MCF 10A (cell line): ENCODE measurements at regions not wholly inside any gene's neighbourhood (a gene's known extent, or its start where the extent isn't known, plus 50 kb on each side); places are given as distances from the start of the nearest gene placed in this dataset.
A peak's percentile ranks its signal among the peaks of the same experiment; 100 is the strongest.
"Not testable (repeated sequence)": the region's sequence is repeated elsewhere in the genome, so short reads cannot be mapped to it uniquely, and the experiment has no call there.

Experiments
- BruUV-seq: library from RNA; stranded (reverse); fragments of 400-500 nt; replicated peaks from 2 replicates; lab custom pipeline; 2021; lab: Mats Ljungman, UMichigan
- CTCF ChIA-PET: fragments of 300-600 bp; sonication (Branson Sonifier 250); formaldehyde crosslinking; extraction: SDS; loops from one replicate; lab custom pipeline; 2021; ENCODE audit warnings: antibody characterized with exemption, inconsistent platforms; lab: Yijun Ruan, JAX
- POLR2A ChIA-PET: fragments of 300-600, 350-650 bp; sonication (Branson Sonifier 250); formaldehyde crosslinking; extraction: SDS; loops from one replicate; lab custom pipeline; 2020; ENCODE audit warnings: antibody characterized with exemption, inconsistent platforms; lab: Yijun Ruan, JAX
- DNase-seq: peaks from one replicate; pipeline ENCODE4 v3.0.0-alpha.2; 2018; ENCODE audit not compliant: unreplicated experiment
- H3K27ac Mint-ChIP-seq: one replicate; pipeline ENCODE4 v1.8.0; 2022; ENCODE audit warnings: mild to moderate bottlenecking, low read depth, mixed read lengths; ENCODE audit not compliant: unreplicated experiment
- H3K27me3 Mint-ChIP-seq: one replicate; pipeline ENCODE4 v1.8.0; 2022; ENCODE audit warnings: mixed read lengths; ENCODE audit not compliant: insufficient read depth, unreplicated experiment
- H3K36me3 Mint-ChIP-seq: one replicate; pipeline ENCODE4 v1.8.0; 2022; ENCODE audit warnings: mild to moderate bottlenecking, moderate library complexity, mixed read lengths; ENCODE audit not compliant: insufficient read depth, unreplicated experiment
- H3K4me1 Mint-ChIP-seq: one replicate; pipeline ENCODE4 v1.8.0; 2022; ENCODE audit warnings: mixed read lengths; ENCODE audit not compliant: insufficient read depth, unreplicated experiment
- H3K4me3 Mint-ChIP-seq: one replicate; pipeline ENCODE4 v1.8.0; 2022; ENCODE audit warnings: mild to moderate bottlenecking, moderate library complexity, mixed read lengths; ENCODE audit not compliant: unreplicated experiment
- H3K9me3 Mint-ChIP-seq: one replicate; pipeline ENCODE4 v1.8.0; 2022; ENCODE audit warnings: mixed read lengths; ENCODE audit not compliant: unreplicated experiment
- CTCF ChIP-seq: fragments of 200-600 bp; IDR thresholded peaks from one replicate; pipeline ENCODE4 v1.8.0; 2022; ENCODE audit warnings: antibody characterized with exemption, mild to moderate bottlenecking; ENCODE audit not compliant: unreplicated experiment
- intact Hi-C: fragments of 100-400 bp; cut with micrococcal nuclease; formaldehyde crosslinking; loops from 2 replicates; pipeline ENCODE4 v1.14.1; 2022

GRCh38 chr6:112439010-112439409, 91.9 kb downstream of the RFPL4B start:
- Mint-ChIP-seq H3K4me3 (no peak overlapping the region), H3K27ac (no peak overlapping the region), H3K36me3 (no peaks in the 10 kb centered on the region), H3K9me3 (no peaks in the 10 kb centered on the region), H3K4me1 (peaks cover 16% of the 10 kb centered on the region), H3K27me3 (no peaks in the 10 kb centered on the region)
- intact Hi-C loops: no loop called here
- no peak for DNase-seq
- no peak for TF ChIP-seq CTCF
- ChIA-PET POLR2A (interaction anchor here (0.6 to 1.4 kb wide), 3 partner anchors 9 to 1423 kb away, joined by 3 read pairs; no protein-coding TSS in a partner anchor), CTCF (interaction anchor here (0.6 to 0.7 kb wide), 2 partner anchors 94 to 704 kb away, joined by 3 read pairs; no protein-coding TSS in a partner anchor)
- no TSS peak for BruUV-seq

GRCh38 chr6:112439432-112439831, 92.3 kb downstream of the RFPL4B start:
- no peak for DNase-seq
- H3K9me3 Mint-ChIP-seq: no peaks in the 10 kb centered on the region
- no peaks in the 10 kb centered on the region for H3K36me3 Mint-ChIP-seq
- no TSS peak for BruUV-seq
- H3K4me1 Mint-ChIP-seq: peaks cover 16% of the 10 kb centered on the region
- intact Hi-C loops: no loop called here
- no peak for TF ChIP-seq CTCF
- no peaks in the 10 kb centered on the region for H3K27me3 Mint-ChIP-seq
- POLR2A ChIA-PET: interaction anchor here (1.1 to 1.4 kb wide), 2 partner anchors 9 to 19 kb away, joined by 3 read pairs; no protein-coding TSS in a partner anchor
- CTCF ChIA-PET: interaction anchor here (0.6 to 0.7 kb wide), 3 partner anchors 93 to 1930 kb away, joined by 3 read pairs; no protein-coding TSS in a partner anchor
- no peak overlapping the region for H3K4me3 Mint-ChIP-seq
- no peak overlapping the region for H3K27ac Mint-ChIP-seq

GRCh38 chr6:112441607-112442006, 94.5 kb downstream of the RFPL4B start:
- H3K4me3 Mint-ChIP-seq: no peak overlapping the region
- TF ChIP-seq CTCF: no peak
- no peaks in the 10 kb centered on the region for H3K27me3 Mint-ChIP-seq
- intact Hi-C loops: loop anchor here (10.0 kb wide), 1 partner anchor 107 kb away; no protein-coding TSS in a partner anchor
- peaks cover 16% of the 10 kb centered on the region for H3K4me1 Mint-ChIP-seq
- ChIA-PET POLR2A (interaction anchor here (1.1 to 3.4 kb wide), 4 partner anchors 12 to 241 kb away, joined by 3 to 15 read pairs (median 4); no protein-coding TSS in a partner anchor), CTCF (interaction anchor here (0.8 to 2.5 kb wide), 3 partner anchors 11 to 104 kb away, joined by 3 to 9 read pairs (median 6); no protein-coding TSS in a partner anchor)
- peak overlapping the region; percentile 84 for H3K27ac Mint-ChIP-seq
- DNase-seq: no peak
- BruUV-seq: no TSS peak
- H3K9me3 Mint-ChIP-seq: no peaks in the 10 kb centered on the region
- no peaks in the 10 kb centered on the region for H3K36me3 Mint-ChIP-seq

- BruUV-seq: no TSS peak
- H3K9me3 Mint-ChIP-seq: no peaks in the 10 kb centered on the region
- TF ChIP-seq CTCF: no peak
- peaks cover 16% of the 10 kb centered on the region for H3K4me1 Mint-ChIP-seq
- H3K36me3 Mint-ChIP-seq: no peaks in the 10 kb centered on the region
- H3K27ac Mint-ChIP-seq: no peak overlapping the region
- ChIA-PET CTCF (interaction anchor here (0.5 to 2.5 kb wide), 8 partner anchors 13 to 1507 kb away, joined by 3 to 9 read pairs (median 4); no protein-coding TSS in a partner anchor), POLR2A (interaction anchor here (0.9 to 3.4 kb wide), 3 partner anchors 11 to 26 kb away, joined by 3 to 15 read pairs (median 3); no protein-coding TSS in a partner anchor)
- intact Hi-C loops: loop anchor here (10.0 kb wide), 1 partner anchor 109 kb away; no protein-coding TSS in a partner anchor
- H3K27me3 Mint-ChIP-seq: no peaks in the 10 kb centered on the region
- H3K4me3 Mint-ChIP-seq: no peak overlapping the region
- DNase-seq: peak; percentile 68
Observed at GRCh38 chr6:112443179-112444065, 96.3 kb downstream of the RFPL4B start.

- DNase-seq, H3K36me3 Mint-ChIP-seq, POLR2A ChIA-PET, H3K4me1 Mint-ChIP-seq, CTCF ChIA-PET, H3K4me3 Mint-ChIP-seq, H3K27ac Mint-ChIP-seq, H3K27me3 Mint-ChIP-seq, BruUV-seq, H3K9me3 Mint-ChIP-seq: not testable (repeated sequence)
- intact Hi-C loops: loop anchor here (10.0 kb wide), 1 partner anchor 114 kb away; no protein-coding TSS in a partner anchor
Observed at GRCh38 chr6:112448786-112449185, 101.7 kb downstream of the RFPL4B start.
